ENCODE measurements at regions not wholly inside any gene's neighbourhood (a gene's known extent, or its start where the extent isn't known, plus 50 kb on each side); places are given as distances from the start of the nearest gene placed in this dataset.
"Not testable (repeated sequence)": the region's sequence is repeated elsewhere in the genome, so short reads cannot be mapped to it uniquely, and the experiment has no call there.

DNA sequence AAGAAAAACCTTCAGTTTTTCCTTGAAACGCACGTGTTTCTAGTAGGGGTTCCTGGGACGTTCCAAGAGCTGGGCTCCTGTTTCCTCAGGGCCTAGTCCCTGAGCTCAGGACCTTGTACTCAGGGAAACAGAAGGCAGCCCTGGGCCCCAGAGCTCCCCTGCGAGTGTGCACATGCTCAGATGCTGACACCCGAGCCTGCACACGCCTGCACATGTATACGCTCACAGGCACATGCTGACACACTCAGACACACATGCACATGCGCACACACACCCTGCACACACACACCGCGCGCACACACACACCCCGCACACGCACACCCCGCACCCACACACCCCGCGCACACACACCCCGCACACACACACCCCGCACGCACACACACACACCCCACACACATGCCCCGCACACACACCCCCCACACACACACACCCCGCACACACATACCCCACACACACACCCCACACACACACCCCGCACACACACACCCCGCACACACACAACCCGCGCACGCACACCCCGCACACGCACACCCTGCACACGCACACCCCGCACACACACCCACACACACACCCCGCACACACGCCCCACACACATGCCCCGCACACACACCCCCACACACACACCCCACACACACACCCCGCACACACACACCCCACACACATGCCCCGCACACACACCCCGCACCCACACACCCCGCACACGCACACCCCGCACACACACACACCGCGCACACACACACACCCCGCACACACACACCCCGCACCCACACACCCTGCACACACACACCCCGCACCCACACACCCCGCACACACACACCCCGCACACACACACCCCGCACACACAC is 52.2 kb downstream of the CALML3 start:
- Histone ChIP-seq H3K36me3 (ENCODE audit: control insufficient read depth, insufficient read depth, low read length) (no peaks in the 10 kb centered on the region), H3K4me3 (replicated peaks; ENCODE audit: low read depth, low read length) (no peak overlapping the region), H3K27me3 (replicated peaks; ENCODE audit: control insufficient read depth, insufficient read depth, low read length) (no peaks in the 10 kb centered on the region; the same call in 1 of the 2 replicates)
- TF ChIP-seq, protein P1, sequence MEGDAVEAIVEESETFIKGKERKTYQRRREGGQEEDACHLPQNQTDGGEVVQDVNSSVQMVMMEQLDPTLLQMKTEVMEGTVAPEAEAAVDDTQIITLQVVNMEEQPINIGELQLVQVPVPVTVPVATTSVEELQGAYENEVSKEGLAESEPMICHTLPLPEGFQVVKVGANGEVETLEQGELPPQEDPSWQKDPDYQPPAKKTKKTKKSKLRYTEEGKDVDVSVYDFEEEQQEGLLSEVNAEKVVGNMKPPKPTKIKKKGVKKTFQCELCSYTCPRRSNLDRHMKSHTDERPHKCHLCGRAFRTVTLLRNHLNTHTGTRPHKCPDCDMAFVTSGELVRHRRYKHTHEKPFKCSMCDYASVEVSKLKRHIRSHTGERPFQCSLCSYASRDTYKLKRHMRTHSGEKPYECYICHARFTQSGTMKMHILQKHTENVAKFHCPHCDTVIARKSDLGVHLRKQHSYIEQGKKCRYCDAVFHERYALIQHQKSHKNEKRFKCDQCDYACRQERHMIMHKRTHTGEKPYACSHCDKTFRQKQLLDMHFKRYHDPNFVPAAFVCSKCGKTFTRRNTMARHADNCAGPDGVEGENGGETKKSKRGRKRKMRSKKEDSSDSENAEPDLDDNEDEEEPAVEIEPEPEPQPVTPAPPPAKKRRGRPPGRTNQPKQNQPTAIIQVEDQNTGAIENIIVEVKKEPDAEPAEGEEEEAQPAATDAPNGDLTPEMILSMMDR (IDR thresholded peaks at IDR 0.05; ENCODE audit: insufficient read depth, low read length, poor library complexity, severe bottlenecking) = no peak
- DNase-seq (ENCODE audit: extremely low read depth, insufficient read length) = no peak

DNA sequence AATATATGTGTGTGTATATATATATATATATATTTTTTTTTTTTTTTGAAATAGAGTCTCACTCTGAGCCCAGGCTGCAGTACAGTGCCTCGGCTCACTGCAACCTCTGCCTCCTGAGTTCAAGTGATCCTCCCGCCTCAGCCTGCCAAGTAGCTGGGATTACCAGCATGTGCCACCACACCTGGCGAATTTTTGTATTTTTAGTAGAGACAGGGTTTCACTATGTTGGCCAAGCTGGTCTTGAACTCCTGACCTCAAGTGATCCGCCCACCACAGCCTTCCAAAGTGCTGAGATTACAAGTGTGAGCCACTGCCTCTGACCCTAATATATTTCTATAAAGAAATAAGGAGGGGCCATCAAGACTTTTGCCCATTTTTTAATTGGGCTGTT is 55.3 kb downstream of the CALML3 start:
- not testable (repeated sequence) for H3K4me3 ChIP-seq (replicated peaks; ENCODE audit: low read depth, low read length); DNase-seq (ENCODE audit: extremely low read depth, insufficient read length); H3K27me3 ChIP-seq (replicated peaks; ENCODE audit: control insufficient read depth, insufficient read depth, low read length); H3K36me3 ChIP-seq (ENCODE audit: control insufficient read depth, insufficient read depth, low read length)

DNA sequence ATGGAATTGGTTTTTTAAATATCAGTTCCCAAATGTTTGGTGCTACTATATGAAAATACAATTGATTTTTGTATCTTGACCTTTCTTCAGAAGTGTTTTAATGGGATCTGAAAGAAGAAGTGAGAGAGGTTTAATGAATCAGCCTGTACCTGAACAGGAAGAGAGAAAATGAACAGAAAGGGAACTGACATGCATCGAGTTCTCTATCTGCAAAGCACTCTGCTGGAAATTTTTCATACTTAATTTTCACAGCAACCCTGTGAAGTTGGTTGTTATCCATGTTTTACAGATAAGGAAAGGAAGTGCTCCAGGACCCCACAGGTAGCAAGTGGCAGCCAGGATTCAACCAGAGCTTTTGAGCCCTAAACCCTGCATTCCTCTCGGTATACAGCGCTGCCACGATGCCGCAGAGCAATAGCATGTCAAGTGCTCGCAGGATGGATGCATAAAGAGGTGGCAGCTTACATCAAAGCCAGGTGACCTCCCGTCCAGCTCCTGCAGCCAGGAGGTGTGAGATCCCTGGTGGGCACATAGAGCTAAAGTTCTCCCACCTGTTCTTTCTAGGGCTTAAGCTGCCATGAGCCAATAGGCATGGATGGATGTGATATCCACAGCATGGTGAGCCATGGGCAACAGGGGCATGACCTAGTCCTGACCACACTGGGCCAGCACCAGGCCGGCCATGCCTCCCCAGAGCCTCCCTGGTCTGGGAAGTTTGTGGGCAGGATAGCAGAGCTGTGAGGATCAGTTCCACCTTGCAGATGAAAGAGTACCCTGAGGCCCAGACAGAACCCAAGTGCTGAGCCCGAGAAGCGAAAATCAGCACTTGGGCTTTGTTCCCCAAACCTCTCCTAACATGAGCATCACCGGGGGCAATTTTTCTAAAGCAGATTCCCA is 57.2 kb downstream of the CALML3 start:
- peak overlapping the region; percentile 7; the same call in 1 of the 2 replicates for H3K4me3 ChIP-seq (replicated peaks; ENCODE audit: low read depth, low read length)

DNA sequence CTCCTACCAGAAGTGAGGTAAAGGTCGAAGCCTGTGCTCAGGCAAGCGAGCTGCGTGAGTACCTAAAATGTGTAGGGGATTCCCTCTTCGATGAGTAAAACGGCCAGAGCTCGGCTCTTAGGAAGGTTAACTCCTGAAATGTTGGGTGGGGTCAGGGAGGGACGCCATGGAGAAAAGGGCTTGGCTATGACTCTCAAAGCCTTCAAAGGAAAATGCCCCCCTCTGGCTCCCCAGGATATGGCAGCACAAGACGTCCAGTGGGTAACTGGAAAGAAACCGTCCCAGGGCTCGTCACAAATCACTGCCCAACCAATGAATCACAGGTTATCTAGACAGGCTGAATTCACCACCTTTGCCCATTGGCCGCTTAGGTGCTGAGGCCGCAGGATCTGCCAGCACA is 58.0 kb downstream of the CALML3 start:
- Histone ChIP-seq H3K4me3 (replicated peaks; ENCODE audit: low read depth, low read length) (no peak overlapping the region), H3K36me3 (ENCODE audit: control insufficient read depth, insufficient read depth, low read length) (no peaks in the 10 kb centered on the region), H3K27me3 (replicated peaks; ENCODE audit: control insufficient read depth, insufficient read depth, low read length) (peaks cover 2% of the 10 kb centered on the region; the same call in 1 of the 2 replicates)
- TF ChIP-seq, protein P1 (IDR thresholded peaks at IDR 0.05; ENCODE audit: insufficient read depth, low read length, poor library complexity, severe bottlenecking) = peak; percentile 30
- peak; percentile 52 for DNase-seq (ENCODE audit: extremely low read depth, insufficient read length)

More for the DNA sequence above, 57.2 kb downstream of the CALML3 start:
- peak; percentile 63 for DNase-seq (ENCODE audit: extremely low read depth, insufficient read length)
- TF ChIP-seq, protein P1 (IDR thresholded peaks at IDR 0.05; ENCODE audit: insufficient read depth, low read length, poor library complexity, severe bottlenecking) = no peak
- Histone ChIP-seq H3K27me3 (replicated peaks; ENCODE audit: control insufficient read depth, insufficient read depth, low read length) (no peaks in the 10 kb centered on the region; the same call in 1 of the 2 replicates), H3K36me3 (ENCODE audit: control insufficient read depth, insufficient read depth, low read length) (no peaks in the 10 kb centered on the region)

DNA sequence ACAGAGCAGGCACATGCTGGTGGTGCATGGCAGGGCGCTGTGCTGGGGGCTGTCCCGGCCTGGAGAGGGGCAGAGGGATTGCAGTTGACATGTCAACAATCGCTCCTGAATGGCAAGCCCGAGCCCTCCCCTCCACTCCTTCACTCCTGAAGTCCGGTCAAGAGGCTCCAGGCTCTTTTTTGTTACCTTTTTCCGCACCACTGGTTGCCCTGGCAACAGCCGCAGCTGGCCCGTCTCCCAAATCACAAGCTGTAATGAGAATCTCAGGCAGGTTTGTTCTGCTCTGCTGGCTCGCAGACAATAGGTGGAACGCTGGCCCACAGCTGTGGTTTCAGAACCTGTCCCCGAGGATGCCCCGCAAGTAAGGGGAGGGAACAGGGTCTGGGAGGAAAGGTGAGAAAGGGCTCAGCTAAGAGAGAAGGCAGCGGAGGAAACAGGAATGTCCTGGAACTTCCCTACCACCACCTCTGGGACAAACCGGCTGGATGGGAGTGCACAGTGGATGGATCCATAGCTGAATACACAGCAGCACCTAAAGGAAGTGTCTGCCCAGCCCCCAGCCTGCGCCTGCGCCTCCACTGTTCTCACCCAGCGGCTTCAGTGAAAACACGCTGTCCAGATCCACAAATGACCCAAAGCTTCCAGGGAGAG is 58.9 kb downstream of the CALML3 start:
- Histone ChIP-seq H3K27me3 (replicated peaks; ENCODE audit: control insufficient read depth, insufficient read depth, low read length) (peaks cover 2% of the 10 kb centered on the region; the same call in 1 of the 2 replicates), H3K4me3 (replicated peaks; ENCODE audit: low read depth, low read length) (no peak overlapping the region), H3K36me3 (ENCODE audit: control insufficient read depth, insufficient read depth, low read length) (no peaks in the 10 kb centered on the region)
- TF ChIP-seq, protein P1 (IDR thresholded peaks at IDR 0.05; ENCODE audit: insufficient read depth, low read length, poor library complexity, severe bottlenecking) = no peak
- peak; percentile 84 for DNase-seq (ENCODE audit: extremely low read depth, insufficient read length)

Data from GM06990 (cell line).